Activated naive CD8-positive, alpha-beta T cell treated with anti-CD3 and anti-CD28 coated beads, Interleukin-2, amount 10 ng/mL, durations not matched to agents 7 days and 5 days (primary cell): ENCODE measurements at regions not wholly inside any gene's neighbourhood (a gene's known extent, or its start where the extent isn't known, plus 50 kb on each side); places are given as distances from the start of the nearest gene placed in this dataset.
A peak's percentile ranks its signal among the peaks of the same experiment; 100 is the strongest.

Experiments
- ATAC-seq: fragments of 150-1000 bp; cut with Tn5 transposase; one replicate; pipeline ENCODE4 v1.10.0; 2021; ENCODE audit warnings: low read depth, moderate library complexity
- POLR2A ChIA-PET: fragments of 350-600 bp; sonication (Branson Sonifier 250); formaldehyde crosslinking; loops from one replicate; lab custom pipeline; 2021; ENCODE audit warnings: antibody characterized with exemption; lab: Charles Lee
- DNase-seq: peaks from one replicate; pipeline ENCODE4 v3.0.0; 2021
- H3K27ac Mint-ChIP-seq: one replicate; pipeline ENCODE4 v1.8.0; 2022; ENCODE audit warnings: mild to moderate bottlenecking, mixed read lengths
- H3K27me3 Mint-ChIP-seq: one replicate; pipeline ENCODE4 v1.8.0; 2022; ENCODE audit warnings: mild to moderate bottlenecking, moderate library complexity, mixed read lengths
- H3K36me3 Mint-ChIP-seq: one replicate; pipeline ENCODE4 v1.8.0; 2021; ENCODE audit warnings: mild to moderate bottlenecking, mixed read lengths
- H3K4me1 Mint-ChIP-seq: one replicate; pipeline ENCODE4 v1.8.0; 2021; ENCODE audit warnings: mixed read lengths
- H3K4me3 Mint-ChIP-seq: one replicate; pipeline ENCODE4 v1.8.0; 2022; ENCODE audit warnings: mild to moderate bottlenecking, moderate library complexity, mixed read lengths
- H3K9me3 Mint-ChIP-seq: one replicate; pipeline ENCODE4 v1.8.0; 2021; ENCODE audit warnings: mixed read lengths

- Mint-ChIP-seq H3K36me3 (no peaks in the 10 kb centered on the region), H3K4me1 (peaks cover 5% of the 10 kb centered on the region), H3K27ac (no peak overlapping the region), H3K27me3 (no peaks in the 10 kb centered on the region), H3K9me3 (no peaks in the 10 kb centered on the region), H3K4me3 (no peak overlapping the region)
- POLR2A ChIA-PET = no interaction called here
- no peak for DNase-seq
- no peak for ATAC-seq
These were observed 430.5 kb downstream of the DAD1 start for GRCh38 chr14:22158560-22158959.

- no peak overlapping the region for H3K4me3 Mint-ChIP-seq
- DNase-seq (no peak), ATAC-seq (no peak)
- POLR2A ChIA-PET = no interaction called here
- H3K36me3 Mint-ChIP-seq = no peaks in the 10 kb centered on the region
- no peaks in the 10 kb centered on the region for H3K9me3 Mint-ChIP-seq
- H3K4me1 Mint-ChIP-seq = peaks cover 4% of the 10 kb centered on the region
- H3K27ac Mint-ChIP-seq = no peak overlapping the region
- H3K27me3 Mint-ChIP-seq = no peaks in the 10 kb centered on the region
These were observed 433.5 kb downstream of the DAD1 start for GRCh38 chr14:22155571-22155970.

DNA sequence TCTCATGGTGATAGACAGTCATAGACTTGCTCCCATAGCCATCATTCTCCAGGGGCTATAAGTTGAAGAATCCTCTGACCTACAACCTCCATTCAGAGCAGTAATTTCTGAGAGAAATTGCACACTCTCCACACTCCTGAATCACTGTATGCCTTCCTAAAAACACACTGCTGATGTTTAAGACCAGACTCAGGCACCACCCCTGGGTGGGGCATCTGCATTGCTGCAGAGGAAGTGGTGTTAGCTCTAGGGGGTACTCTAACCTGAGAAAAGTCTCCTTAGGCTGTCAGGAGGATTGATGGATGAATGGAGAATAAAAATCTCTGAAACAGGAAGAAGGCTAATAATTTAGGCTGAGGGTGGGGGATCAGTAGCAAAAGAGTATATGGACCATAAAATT is 436.1 kb downstream of the DAD1 start:
- Mint-ChIP-seq H3K27ac (no peak overlapping the region), H3K4me1 (peaks cover 2% of the 10 kb centered on the region), H3K36me3 (no peaks in the 10 kb centered on the region), H3K4me3 (no peak overlapping the region), H3K9me3 (no peaks in the 10 kb centered on the region), H3K27me3 (no peaks in the 10 kb centered on the region)
- POLR2A ChIA-PET = no interaction called here
- ATAC-seq = peak; percentile 66
- no peak for DNase-seq

DNA sequence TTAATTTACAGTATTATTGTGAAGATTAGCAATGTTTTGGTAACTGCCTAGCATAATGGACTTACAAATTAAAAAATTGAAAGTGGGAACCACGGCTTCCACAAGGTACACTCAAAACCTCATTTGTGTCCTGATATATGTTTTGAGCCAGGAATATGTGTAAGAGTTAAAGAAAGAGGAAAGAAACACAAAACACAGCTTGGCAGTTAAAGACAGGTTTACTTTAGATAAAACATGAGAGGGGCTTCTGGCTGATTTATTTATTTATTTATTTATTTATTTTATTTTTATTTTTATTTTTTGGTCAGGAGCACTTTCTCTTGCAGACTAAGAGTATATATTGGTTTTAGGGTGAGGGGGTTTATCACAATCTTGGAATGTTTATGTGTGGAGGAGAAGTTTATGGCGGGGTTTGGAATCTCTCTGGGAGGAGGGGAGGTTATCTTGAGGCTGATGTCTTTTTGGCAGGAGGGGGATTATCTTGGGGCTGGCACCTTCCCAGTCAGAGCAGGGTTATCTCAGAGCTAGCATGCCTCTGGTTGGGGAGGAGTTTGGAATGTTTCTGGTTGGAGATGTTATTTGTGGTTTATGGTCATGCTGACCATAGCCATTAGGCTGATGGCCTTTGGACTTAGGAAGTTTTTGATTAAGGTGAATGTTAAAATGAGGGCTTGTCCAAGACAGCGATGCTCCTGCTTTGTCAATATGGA is 436.7 kb downstream of the DAD1 start:
- Mint-ChIP-seq H3K27ac (no peak overlapping the region), H3K27me3 (no peaks in the 10 kb centered on the region), H3K4me1 (peaks cover 3% of the 10 kb centered on the region), H3K9me3 (no peaks in the 10 kb centered on the region), H3K36me3 (no peaks in the 10 kb centered on the region), H3K4me3 (no peak overlapping the region)
- ATAC-seq (no peak), DNase-seq (no peak)
- POLR2A ChIA-PET = no interaction called here

DNA sequence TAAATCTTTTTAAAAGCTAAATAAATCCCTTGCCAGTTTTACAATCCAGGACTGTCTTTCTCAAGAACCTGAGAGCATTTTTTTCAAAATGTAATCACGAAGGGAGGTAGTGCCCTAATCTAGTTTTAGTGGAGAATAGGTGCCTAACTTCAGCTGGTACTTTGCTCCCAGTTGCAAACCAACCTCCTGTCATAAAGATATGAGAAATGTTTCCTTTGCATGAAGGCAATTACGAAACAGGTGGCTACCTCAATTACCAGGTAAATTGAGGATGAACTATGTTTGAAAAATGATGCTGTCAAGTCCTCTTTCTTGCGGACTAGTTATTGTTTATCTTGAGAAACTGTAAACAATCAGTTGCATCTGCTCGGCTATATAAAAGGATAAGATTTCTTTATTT is 437.9 kb downstream of the DAD1 start:
- Mint-ChIP-seq H3K27me3 (no peaks in the 10 kb centered on the region), H3K4me3 (no peak overlapping the region), H3K4me1 (peaks cover 3% of the 10 kb centered on the region), H3K9me3 (no peaks in the 10 kb centered on the region), H3K36me3 (no peaks in the 10 kb centered on the region), H3K27ac (no peak overlapping the region)
- DNase-seq (no peak), ATAC-seq (no peak)
- POLR2A ChIA-PET = no interaction called here

- Mint-ChIP-seq H3K9me3 (no peaks in the 10 kb centered on the region), H3K4me1 (peaks cover 3% of the 10 kb centered on the region), H3K4me3 (no peak overlapping the region), H3K27ac (no peak overlapping the region), H3K36me3 (no peaks in the 10 kb centered on the region), H3K27me3 (no peaks in the 10 kb centered on the region)
- POLR2A ChIA-PET = no interaction called here
- no peak for ATAC-seq
- no peak for DNase-seq
These were observed 440.0 kb downstream of the DAD1 start for GRCh38 chr14:22149058-22149457.

DNA sequence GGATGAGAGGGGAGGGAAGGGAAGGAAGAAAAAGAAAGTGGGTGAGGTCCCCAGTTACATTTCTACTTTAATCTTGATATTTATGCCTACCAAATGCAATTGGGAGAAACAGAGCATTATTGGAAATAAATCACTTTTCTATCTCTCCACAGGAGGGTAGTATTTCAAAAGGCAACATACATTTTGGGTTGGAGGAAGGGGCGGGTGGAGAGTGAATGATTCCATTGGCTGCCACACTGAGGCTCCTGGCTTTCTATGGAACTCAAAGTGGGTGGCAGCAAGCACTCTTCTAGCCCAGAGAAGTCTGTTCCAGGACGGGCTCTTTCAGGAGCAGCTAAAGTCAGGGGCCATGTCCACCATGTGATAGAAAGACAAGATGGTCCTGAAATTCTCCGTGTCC is 441.3 kb downstream of the DAD1 start:
- Mint-ChIP-seq H3K9me3 (no peaks in the 10 kb centered on the region), H3K4me1 (peaks cover 1% of the 10 kb centered on the region), H3K4me3 (peak overlapping the region; percentile 76), H3K36me3 (no peaks in the 10 kb centered on the region), H3K27me3 (no peaks in the 10 kb centered on the region), H3K27ac (peak overlapping the region; percentile 74)
- POLR2A ChIA-PET = no interaction called here
- peak; percentile 39 for ATAC-seq
- DNase-seq = no peak

DNA sequence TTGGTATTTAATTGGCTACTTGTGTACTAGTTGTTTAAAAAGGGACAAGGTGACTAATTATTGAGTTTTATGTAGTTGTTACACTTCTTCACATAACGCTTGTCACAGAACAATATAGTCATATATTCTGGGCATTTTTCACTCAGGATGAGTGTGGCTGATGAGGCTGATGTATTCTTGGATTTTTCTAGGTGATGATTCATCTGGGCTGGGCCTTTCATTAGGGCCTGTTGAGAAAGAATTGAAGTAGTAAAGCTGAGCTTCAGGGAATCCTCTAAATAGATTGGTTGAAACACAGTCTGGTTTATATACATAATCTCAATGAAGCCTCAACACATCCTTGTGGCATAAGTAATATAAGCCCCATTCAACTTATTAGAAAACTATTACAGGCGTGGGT is 445.7 kb downstream of the DAD1 start:
- DNase-seq = no peak
- Mint-ChIP-seq H3K27me3 (peaks cover 3% of the 10 kb centered on the region), H3K9me3 (no peaks in the 10 kb centered on the region), H3K36me3 (no peaks in the 10 kb centered on the region), H3K4me3 (no peak overlapping the region), H3K27ac (no peak overlapping the region), H3K4me1 (peaks cover 1% of the 10 kb centered on the region)
- ATAC-seq = no peak
- POLR2A ChIA-PET = no interaction called here

DNA sequence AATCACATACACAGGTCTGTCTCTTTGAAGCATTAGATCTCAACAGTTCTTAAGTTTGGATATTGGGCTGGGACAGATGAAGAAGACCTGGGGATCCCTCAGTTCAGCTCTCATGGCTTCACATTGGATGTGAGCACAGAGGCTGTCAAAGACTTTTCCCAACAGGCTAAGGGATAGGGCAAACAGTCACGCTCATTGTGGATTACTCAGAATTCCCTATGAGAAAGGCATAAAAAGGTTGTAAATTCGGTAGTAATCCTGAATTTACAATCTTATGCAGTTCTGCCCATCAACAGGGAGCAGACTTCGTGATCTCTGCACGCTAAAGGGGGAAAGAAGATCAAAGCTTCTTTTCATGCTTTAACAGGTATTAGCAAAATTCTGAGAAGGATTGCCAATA is 448.4 kb downstream of the DAD1 start:
- peaks cover 3% of the 10 kb centered on the region for H3K27me3 Mint-ChIP-seq
- no peaks in the 10 kb centered on the region for H3K36me3 Mint-ChIP-seq
- no peak overlapping the region for H3K4me3 Mint-ChIP-seq
- H3K4me1 Mint-ChIP-seq = no peaks in the 10 kb centered on the region
- no peaks in the 10 kb centered on the region for H3K9me3 Mint-ChIP-seq
- POLR2A ChIA-PET = no interaction called here
- DNase-seq (no peak), ATAC-seq (no peak)
- H3K27ac Mint-ChIP-seq = no peak overlapping the region

- ATAC-seq (no peak), DNase-seq (no peak)
- Mint-ChIP-seq H3K4me1 (no peaks in the 10 kb centered on the region), H3K9me3 (no peaks in the 10 kb centered on the region), H3K27ac (no peak overlapping the region), H3K4me3 (no peak overlapping the region), H3K36me3 (peaks cover 4% of the 10 kb centered on the region), H3K27me3 (no peaks in the 10 kb centered on the region)
- POLR2A ChIA-PET = no interaction called here
These were observed 457.1 kb downstream of the DAD1 start for GRCh38 chr14:22131749-22132476.

DNA sequence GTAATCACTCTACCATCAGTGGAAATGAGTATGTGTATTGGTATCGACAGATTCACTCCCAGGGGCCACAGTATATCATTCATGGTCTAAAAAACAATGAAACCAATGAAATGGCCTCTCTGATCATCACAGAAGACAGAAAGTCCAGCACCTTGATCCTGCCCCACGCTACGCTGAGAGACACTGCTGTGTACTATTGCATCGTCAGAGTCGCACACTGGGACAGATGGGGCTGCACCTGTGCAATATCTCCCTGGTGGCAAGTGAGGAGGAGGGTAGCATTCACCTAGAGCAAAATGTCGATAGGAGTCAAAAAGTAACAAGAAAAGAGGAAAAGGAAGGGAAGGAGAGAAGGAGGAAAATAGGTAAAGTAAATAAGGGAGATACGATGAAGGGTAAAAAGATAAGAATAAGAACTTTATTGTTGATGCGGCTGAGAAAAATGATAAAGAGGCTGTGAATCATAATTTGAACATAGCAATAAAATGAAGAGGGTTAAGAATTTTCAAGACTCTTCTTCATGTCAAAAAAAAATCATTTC is 450.5 kb upstream of the OR4E1 start:
- POLR2A ChIA-PET = interaction anchor here (1.1 to 3.3 kb wide), 4 partner anchors 391 to 432 kb away, joined by 3 to 13 read pairs (median 3); no protein-coding TSS in a partner anchor
- ATAC-seq (no peak), DNase-seq (no peak)
- Mint-ChIP-seq H3K9me3 (no peaks in the 10 kb centered on the region), H3K4me1 (peaks cover 9% of the 10 kb centered on the region), H3K27me3 (no peaks in the 10 kb centered on the region), H3K4me3 (peak overlapping the region; percentile 85), H3K36me3 (no peaks in the 10 kb centered on the region), H3K27ac (peak overlapping the region; percentile 90)

- POLR2A ChIA-PET = interaction anchor here (0.9 to 3.3 kb wide), 7 partner anchors 393 to 447 kb away, joined by 3 to 13 read pairs (median 3); no protein-coding TSS in a partner anchor
- Mint-ChIP-seq H3K36me3 (no peaks in the 10 kb centered on the region), H3K4me3 (peak overlapping the region; percentile 85), H3K4me1 (peaks cover 9% of the 10 kb centered on the region), H3K27ac (peak overlapping the region; percentile 90), H3K27me3 (no peaks in the 10 kb centered on the region), H3K9me3 (no peaks in the 10 kb centered on the region)
- ATAC-seq = peak; percentile 52
- DNase-seq = no peak
These were observed 449.4 kb upstream of the OR4E1 start for GRCh38 chr14:22122829-22123560.

DNA sequence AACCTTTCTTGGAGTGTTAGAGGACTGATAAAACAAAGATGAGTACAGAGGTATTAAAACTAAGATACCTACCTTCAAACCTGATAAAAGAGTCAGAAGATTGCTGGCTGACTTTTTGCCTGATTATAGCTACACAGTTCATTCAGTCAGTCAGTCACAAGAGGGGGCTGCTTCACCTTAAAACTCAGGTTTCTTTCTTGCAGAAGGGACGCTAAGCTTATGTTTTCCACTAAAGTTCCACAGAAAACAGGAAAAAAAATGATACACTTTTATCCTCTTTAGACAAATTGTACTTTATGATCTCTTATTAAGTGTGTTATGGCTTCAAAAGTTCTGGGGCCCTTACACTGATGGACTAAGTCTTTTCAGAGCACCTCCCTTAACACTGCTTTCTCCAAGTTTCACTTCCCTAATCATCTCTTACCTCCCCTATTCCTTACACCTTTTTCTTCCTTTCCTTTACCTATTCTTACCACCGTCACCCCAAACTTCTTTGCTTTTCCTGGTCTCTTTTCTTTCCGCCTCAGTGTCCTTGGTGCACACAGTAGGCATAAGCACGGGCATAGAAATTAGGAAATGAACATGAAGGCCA is 448.7 kb upstream of the OR4E1 start:
- DNase-seq (no peak), ATAC-seq (peak; percentile 45)
- POLR2A ChIA-PET = interaction anchor here (0.9 kb wide), 2 partner anchors 434 to 448 kb away, joined by 3 to 4 read pairs; no protein-coding TSS in a partner anchor
- Mint-ChIP-seq H3K27ac (peak overlapping the region; percentile 90), H3K4me1 (peaks cover 9% of the 10 kb centered on the region), H3K36me3 (no peaks in the 10 kb centered on the region), H3K27me3 (no peaks in the 10 kb centered on the region), H3K9me3 (no peaks in the 10 kb centered on the region), H3K4me3 (peak overlapping the region; percentile 85)
